ENCODE measurements at regions not wholly inside any gene's neighbourhood (a gene's known extent, or its start where the extent isn't known, plus 50 kb on each side); places are given as distances from the start of the nearest gene placed in this dataset.
A peak's percentile ranks its signal among the peaks of the same experiment; 100 is the strongest.
"Not testable (repeated sequence)": the region's sequence is repeated elsewhere in the genome, so short reads cannot be mapped to it uniquely, and the experiment has no call there.

DNA sequence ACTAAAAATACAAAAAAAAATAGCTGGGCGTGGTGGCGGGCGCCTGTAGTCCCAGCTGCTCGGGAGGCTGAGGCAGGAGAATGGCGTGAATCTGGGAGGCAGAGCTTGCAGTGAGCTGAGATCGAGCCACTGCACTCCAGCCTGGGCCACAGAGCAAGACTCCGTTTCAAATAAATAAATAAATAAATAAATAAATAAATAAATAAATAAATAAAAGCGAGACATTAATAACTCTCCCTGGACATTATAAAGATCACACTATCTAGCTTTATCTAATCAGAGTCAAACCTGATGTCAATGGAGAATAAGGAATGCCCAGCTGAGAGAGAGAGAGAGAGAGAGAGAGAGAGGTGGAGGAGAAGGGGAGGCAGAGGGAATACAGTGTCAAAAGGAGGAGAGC lies 476.2 kb downstream of the FBXO15 start:
- not testable (repeated sequence) for DNase-seq

DNA sequence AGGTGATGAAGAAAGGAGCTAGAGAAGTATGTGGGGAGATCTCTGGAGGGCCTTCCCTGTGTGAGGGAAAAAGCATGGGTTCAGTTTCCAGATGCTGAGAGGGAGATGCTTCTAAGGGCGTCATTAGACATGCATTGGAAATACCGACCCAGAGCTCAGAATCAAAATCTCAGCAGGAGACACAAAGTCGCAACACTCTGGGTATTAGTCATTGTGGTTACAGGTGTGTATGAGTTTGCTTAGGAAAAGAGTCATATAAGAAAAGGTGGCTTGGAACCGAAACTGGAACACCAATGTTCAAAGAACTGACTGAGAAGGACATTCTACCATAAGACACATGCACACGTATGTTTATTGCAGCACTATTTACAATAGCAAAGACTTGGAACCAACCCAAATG lies 477.1 kb downstream of the FBXO15 start:
- DNase-seq = peak; percentile 22

- DNase-seq = no peak
Observed at GRCh38 chr18:73670039-73670438, 477.6 kb downstream of the FBXO15 start.

GRCh38 chr18:73669297-73669696 lies 478.3 kb downstream of the FBXO15 start:
- DNase-seq = no peak

DNA sequence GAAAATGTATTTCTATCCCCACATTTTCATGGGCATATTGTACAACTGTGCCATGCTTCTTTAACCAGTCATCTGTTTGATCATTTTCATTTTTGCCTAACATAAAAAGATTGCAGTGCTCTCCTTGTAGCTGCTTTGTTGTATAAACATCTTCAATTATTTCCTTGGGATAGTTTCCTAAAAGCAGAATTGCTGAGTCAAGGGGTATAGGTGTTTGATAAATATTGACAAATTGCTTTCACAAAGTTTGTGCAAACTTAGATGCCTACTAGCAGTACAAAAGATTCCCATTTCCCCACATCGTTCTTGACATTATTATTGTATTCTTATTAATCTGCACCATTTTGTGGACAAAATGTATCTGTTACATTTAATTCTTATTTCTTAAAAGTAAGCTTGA lies 479.6 kb downstream of the FBXO15 start:
- DNase-seq = no peak

DNA sequence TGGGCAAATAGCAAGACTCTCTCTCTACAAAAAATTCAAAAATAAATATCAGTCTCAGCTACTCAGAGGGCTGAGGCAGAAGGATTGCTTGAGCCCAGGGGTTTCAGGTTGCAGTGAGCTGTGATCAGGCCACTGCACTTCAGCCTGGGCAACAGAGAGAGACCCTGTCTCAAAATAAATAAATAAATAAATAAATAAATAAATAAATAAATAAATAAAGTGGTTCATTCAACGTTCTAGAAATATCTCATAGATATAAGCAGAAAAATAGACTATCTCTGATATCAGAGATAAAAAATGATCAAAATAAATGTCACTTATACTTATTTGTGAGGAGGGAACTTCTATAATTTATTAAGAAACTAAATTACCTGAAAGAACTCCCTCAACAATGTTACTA lies 480.9 kb downstream of the FBXO15 start:
- no peak for DNase-seq

GRCh38 chr18:73664896-73665295 lies 482.7 kb downstream of the FBXO15 start:
- DNase-seq = no peak

GRCh38 chr18:73663581-73663980 lies 484.1 kb downstream of the FBXO15 start:
- DNase-seq = no peak

DNA sequence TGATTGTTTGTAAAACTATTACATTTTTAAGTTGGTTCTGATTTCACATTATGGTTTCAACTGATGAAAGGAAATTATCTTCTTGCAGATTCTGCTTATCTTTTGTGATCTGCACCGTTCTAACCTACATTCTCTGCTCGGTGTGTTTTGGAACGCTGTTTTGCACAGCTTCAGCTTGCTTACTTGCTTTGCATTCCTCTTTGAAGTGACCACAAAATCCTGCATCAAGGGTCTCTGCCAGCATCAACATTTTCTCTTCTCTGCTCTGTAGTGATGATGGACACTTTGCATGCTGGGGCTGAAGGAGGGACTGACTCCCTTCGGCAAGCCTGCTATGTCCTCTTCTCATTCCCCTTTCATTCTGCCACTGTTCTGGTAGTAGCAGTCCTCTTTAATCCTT lies 485.2 kb downstream of the FBXO15 start:
- DNase-seq = no peak

DNA sequence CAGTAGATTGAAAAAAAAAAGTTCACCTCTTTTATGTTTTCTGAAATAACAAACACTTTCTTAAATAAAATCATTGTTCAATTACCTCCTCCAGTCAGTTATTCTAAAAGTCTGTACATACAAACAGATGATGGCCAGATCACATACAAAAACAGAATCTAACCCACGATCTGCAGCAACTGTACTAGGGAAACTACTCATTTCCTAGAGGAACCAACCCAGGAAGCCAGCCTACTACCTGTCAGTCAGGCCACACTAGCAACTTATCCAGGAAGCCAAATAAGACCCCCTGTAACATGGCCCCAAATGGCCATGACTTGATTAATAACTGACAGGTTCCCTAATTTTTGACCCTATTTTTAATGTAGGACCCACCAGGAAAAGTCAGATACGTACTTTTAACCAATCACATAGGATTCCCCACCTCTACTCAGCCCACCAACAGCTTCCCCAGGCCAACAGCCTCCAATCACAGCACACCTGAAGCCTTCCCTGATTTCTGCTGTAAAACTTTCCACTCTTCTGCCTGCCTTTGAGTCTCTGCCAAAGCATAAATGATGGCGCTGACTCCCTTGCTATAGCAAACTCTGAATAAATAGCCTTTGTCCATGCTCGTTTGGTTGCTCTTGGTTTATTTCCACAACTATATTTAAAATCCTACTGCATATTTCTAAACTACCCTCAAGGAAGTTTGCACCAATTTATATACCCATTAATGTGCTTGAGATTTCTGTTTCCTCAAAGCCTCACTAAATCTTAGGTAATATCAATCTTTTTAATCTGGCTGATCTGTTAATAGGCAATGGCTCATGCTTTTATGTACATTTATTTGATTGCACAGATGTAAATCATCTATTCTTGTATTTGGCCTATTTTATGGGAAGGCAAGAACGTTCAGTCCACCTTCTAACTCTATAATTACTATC lies 486.4 kb downstream of the FBXO15 start:
- DNase-seq = no peak

DNA sequence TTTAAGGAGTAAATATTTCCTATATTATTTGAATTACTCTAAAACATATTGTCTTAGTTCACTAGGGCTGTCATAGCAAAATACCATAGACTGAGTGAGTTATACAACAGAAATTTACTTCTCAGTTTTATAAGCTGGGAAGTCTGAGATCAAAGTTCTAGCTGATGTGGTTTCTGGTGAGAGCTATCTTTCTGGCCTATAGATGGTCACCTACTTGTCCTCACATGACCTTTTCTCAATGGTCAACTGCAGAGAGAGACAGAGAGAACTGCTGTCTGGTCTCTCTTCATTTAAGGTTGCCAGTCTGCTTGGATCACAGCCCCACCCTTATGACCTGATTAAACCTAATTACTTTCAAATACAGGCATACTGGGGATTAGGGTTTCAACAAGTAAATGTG lies 490.9 kb downstream of the FBXO15 start:
- DNase-seq = no peak

- no peak for DNase-seq
Observed at GRCh38 chr18:73653827-73654226, 493.8 kb downstream of the FBXO15 start.

DNA sequence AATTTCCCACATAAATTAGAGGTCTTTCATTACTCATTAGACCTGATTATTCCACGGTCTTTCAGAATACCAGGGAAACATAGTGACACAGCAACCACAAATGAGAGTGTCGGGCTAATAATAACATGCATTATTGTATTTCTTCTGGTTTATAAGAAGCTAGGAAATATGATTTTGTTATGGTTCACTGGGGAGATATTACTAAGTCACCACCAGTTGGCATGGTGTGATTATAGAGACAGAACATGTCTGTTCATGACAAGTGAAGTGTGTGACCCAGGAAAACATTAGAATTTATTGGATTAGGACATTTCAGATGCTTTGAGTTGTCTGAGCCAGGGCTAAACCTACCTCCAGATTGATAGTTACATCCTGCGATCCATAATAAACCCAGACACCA lies 494.4 kb downstream of the FBXO15 start:
- DNase-seq = no peak

- no peak for DNase-seq
Observed at GRCh38 chr18:73647391-73647790, 500.2 kb downstream of the FBXO15 start.

DNA sequence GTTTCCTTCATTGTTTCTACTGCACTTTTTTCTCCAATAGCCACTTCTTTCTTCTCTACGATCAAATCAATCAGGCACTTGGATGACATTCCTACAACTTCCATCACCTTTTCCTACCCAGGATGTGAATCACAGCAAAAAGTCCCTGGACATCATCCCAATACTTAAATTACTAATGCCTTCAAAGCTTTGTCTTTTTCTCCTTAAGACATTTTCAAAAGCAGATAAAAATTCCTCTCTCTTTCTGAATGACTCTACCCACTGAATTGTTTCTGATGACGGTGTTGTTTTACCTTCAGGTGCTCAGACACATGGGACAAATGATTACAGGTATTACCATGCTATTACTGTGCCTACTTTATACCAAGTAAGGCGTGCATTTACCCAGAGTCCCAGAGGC lies 500.9 kb downstream of the FBXO15 start:
- DNase-seq = no peak

DNA sequence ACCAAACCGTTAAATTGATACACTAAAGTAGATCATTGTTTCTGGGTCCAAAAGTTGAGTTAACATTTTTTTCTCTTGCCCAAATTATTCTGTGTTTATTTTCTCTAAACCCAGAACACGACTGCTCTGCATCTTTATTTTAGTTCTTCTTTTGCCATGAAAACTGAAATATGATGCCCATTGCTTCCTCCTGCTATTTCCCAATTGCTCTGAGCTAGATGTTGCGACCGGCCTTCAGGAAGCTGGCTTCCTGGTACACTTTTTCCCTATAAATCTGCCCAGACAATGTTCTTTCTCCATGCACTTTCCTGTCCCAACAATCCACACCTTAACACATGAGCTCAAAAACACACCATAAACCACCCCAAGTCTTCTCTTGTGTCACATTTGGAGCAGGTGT lies 501.4 kb downstream of the FBXO15 start:
- DNase-seq = no peak

- DNase-seq = no peak
Observed at GRCh38 chr18:73645160-73645715, 502.4 kb downstream of the FBXO15 start.

DNA sequence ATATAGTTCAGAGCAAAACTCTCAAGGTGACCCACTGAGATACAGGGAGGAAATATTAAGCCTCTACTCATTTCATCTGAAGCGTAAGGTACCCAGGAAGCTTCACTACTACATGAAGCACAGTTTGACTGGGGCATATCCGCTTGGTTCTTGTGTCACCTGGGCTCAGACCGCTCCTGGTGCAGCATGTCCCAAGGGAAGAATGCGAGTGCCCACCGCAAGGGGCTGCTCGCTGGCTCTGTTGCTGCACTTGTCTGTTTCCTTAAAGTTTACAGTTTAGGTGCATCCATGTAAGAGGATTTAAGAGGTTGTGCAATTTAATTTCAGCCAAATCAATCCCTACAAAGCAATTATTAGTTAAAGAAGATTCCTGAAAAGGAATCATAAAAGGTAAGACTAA lies 507.8 kb downstream of the FBXO15 start:
- DNase-seq = no peak

DNA sequence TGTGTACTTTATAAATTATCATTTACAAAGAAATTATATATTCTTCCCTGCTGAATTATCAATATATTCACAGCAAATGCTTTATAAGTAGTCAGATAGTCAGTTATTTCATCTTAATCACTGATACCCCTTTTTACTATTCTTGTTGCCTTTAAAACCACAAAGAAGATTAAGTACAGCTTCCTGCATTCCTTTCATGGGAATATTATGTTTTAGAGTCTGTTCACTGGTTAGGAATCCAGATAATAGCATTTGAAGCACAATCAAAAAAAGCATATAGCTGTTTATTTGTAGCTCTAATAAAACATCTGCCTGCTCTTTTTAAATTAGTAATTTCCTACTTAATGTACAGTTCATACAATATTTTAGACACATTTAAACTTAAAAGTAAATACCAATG lies 508.9 kb downstream of the FBXO15 start:
- DNase-seq = no peak

DNA sequence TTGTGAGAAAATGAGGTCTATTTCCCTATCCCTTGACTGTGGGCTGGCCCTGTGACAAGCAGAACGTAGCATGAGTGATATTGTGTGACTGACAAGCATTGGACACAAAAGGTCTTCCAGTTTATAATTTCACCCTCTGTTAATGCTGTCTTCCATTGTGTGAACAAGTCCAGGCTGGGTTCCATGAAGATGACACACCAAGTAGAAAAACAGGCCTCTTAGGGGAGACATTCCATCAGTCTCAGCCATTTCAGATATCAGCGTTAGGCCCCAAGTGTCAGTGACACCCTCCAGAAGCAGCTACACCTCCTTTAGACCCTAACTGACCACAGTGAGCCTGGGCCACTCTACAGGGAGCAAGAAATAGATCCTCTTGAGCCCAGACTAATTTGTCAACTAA lies 511.3 kb downstream of the FBXO15 start:
- DNase-seq = no peak

DNA sequence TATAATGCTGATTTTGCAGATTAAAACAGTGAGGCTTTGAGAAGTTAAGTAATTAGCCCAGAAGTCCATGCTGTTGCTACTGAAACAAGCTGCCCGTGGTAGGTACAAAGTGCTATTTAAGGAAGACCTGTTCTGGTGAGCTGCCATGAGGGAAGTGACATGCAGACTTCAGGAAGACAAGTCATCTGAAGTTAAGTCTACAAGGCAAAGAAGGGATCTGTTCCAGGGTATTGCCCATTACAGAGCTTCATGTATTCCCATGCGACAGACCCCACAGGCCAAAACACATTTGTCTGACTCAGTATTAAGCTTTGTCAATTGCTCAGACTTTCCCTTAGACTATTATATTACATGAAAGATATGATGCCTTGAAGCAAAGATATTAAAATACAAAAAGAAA lies 520.8 kb downstream of the FBXO15 start:
- DNase-seq = no peak

DNA sequence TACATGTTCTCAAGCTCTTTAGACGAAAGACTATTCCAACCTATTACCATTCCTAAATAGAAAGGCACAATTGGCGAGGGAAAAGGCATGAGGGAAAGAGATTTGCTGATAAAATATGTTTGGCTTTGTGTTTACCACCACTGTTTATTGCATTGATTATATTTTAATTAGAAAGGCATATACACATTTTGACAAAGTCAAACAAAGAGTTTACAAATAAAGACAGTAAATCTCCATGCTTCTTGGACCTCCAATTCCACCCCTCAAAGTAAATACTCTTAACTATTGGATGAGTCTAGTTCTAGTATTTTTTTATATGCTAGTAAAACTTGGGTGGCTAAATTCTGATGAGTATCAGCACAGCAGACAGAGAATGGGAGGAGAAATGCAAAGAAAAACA lies 521.4 kb downstream of the FBXO15 start:
- DNase-seq = no peak

DNA sequence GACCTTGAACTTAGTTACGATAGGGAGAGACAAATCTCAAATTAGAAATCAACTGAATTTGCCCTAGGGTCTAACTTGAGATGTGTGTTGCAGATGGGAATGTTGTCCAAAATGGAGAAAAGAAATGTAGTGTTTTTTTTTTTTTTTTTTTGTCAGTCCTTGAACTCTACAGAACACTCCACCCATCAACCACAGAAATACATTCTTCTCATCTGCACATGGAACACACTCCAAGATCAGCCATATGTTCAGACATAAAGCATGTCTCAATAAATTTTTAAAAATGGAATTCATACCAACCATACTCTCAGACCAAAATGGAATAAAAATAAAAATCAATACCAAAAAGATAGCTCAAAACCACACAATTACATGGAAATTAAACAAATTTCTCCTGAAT lies 526.5 kb downstream of the FBXO15 start:
- DNase-seq = no peak

DNA sequence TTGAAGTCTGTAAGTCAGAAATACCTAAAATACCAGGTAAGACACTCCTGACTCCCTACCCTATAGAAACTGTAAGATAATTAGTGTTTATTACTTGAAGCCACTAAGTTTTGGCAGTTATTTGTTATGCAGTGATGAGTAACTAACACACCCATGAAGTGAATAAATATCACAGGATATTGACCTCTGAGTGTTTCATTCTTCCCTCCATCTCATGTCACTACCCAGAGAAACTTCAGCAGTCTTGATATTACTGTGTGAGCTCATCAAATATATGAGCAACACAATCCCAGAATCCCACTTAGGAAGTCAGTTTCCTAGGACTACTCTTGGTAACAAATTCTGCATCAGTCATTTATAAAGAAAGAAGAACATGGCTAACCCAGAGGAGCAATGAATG lies 529.7 kb downstream of the FBXO15 start:
- no peak for DNase-seq

DNA sequence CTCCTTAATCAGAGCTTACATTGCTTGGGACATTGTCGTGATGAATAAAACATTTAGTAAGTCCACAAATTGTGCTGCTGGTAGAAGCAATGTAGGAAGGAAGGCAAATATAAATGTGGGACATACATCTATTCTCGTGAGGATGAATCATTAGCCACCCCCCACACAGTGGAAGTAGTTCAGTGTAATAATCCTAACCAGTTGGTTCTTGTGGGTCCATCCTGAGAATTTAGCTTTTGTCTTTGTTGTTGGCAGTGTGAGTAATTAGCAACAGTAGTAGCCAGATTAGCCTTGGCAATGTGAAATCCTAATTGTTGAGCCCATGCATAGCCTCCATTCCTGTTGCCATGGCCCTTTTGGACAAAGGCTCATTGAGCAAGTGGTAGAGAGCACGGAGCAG lies 532.1 kb downstream of the FBXO15 start:
- no peak for DNase-seq
